ENCODE measurements at regions not wholly inside any gene's neighbourhood (a gene's known extent, or its start where the extent isn't known, plus 50 kb on each side); places are given as distances from the start of the nearest gene placed in this dataset.

DNA sequence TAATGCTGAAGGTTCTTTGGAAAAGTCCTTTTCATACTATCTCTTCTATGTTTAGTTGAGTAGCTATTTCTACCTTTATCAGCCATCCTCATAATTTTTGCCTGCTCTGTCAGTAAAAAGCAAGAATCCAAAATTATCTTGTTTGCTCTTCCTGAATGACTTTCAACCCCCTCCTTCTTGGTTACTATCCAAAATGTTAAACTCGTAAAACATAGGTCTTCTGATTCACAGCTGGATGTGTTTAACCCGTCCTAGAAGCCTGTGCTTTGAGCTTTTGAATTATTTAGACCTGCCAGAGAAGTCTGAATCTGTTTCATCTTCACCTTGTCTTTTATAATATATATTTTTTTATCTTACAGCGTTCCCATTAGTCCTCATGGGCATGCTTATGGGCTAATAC is 136.4 kb upstream of the MDFIC start:
- Histone ChIP-seq H3K4me1 (ENCODE audit: control insufficient read depth, insufficient read depth, low read length) (peaks cover 14% of the 10 kb centered on the region), H3K9ac (ENCODE audit: low read length) (no peak overlapping the region), H3K4me3 (ENCODE audit: low read length) (no peak overlapping the region), H3K36me3 (ENCODE audit: control insufficient read depth, insufficient read depth, low read length, severe bottlenecking) (no peaks in the 10 kb centered on the region), H3K9me3 (ENCODE audit: control insufficient read depth, low read length) (no peaks in the 10 kb centered on the region), H3K27me3 (replicated peaks; ENCODE audit: control insufficient read depth, insufficient read depth, low read length) (no peaks in the 10 kb centered on the region)
- DNase-seq (ENCODE audit: low read depth), result no peak

DNA sequence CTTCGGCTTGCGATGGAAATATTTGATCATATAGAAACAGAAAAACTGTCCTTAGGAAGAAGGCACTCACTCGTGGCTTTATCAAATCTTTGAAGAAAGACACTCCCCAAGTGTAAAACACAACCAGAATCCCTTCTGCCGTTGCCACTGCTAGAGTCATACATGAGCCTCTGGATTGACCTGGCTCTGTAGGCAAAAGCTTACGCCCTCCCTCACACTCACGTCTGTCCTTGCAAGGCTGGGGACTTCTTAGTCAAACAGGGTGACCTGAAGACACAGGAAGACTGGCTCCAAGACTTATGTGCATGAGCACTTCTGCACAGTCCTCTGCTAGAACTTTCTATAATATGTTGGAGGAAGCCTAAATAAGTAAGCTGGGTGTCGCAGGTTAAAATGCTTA is 135.4 kb upstream of the MDFIC start:
- Histone ChIP-seq H3K27me3 (replicated peaks; ENCODE audit: control insufficient read depth, insufficient read depth, low read length) (no peaks in the 10 kb centered on the region), H3K9ac (ENCODE audit: low read length) (no peak overlapping the region), H3K9me3 (ENCODE audit: control insufficient read depth, low read length) (no peaks in the 10 kb centered on the region), H3K4me3 (ENCODE audit: low read length) (no peak overlapping the region), H3K4me1 (ENCODE audit: control insufficient read depth, insufficient read depth, low read length) (peaks cover 19% of the 10 kb centered on the region), H3K36me3 (ENCODE audit: control insufficient read depth, insufficient read depth, low read length, severe bottlenecking) (no peaks in the 10 kb centered on the region)
- DNase-seq (ENCODE audit: low read depth), result no peak

DNA sequence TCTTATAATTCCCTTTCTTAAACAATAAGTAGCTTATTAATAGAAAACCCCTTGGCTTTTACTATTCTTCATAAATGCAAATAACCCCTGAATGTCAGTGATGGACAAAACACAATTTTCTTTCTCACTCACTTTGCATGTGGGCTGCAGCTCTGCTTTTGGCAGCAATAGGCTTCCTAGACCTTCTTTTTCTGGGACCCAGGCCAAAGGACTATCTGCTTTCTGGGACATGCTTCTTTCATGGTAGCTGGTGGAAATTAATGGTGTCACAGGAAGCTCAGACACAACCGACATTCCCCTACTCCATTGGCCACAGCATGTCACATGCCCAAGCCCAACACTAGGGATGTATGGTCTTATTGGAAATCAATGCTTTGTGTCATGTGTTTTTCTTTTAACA is 134.3 kb upstream of the MDFIC start:
- Histone ChIP-seq H3K36me3 (ENCODE audit: control insufficient read depth, insufficient read depth, low read length, severe bottlenecking) (no peaks in the 10 kb centered on the region), H3K27me3 (replicated peaks; ENCODE audit: control insufficient read depth, insufficient read depth, low read length) (no peaks in the 10 kb centered on the region), H3K4me1 (ENCODE audit: control insufficient read depth, insufficient read depth, low read length) (peaks cover 19% of the 10 kb centered on the region), H3K4me3 (ENCODE audit: low read length) (no peak overlapping the region), H3K9ac (ENCODE audit: low read length) (no peak overlapping the region), H3K9me3 (ENCODE audit: control insufficient read depth, low read length) (no peaks in the 10 kb centered on the region)
- no peak for DNase-seq (ENCODE audit: low read depth)

DNA sequence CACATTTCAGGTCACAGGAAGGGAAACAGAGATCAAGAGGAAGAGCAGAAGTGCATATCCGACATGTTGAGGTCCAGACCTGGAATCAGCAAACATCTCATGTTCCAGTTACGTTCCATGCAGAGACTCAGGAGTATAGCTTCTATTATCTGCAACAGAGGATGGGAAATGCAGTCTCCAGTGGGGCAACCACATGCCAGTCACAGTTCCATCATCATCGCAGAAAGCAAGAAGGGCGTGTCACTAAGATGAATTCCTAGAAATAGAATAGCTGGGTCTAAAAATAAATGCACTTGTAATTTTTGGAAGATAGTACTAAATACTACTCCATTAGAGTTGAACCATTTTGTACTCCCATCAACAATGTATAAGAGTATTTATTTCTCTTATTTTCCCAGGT is 133.2 kb upstream of the MDFIC start:
- no peak for DNase-seq (ENCODE audit: low read depth)
- H3K9ac ChIP-seq (ENCODE audit: low read length), result no peak overlapping the region
- H3K36me3 ChIP-seq (ENCODE audit: control insufficient read depth, insufficient read depth, low read length, severe bottlenecking), result no peaks in the 10 kb centered on the region
- peaks cover 19% of the 10 kb centered on the region for H3K4me1 ChIP-seq (ENCODE audit: control insufficient read depth, insufficient read depth, low read length)
- no peak overlapping the region for H3K4me3 ChIP-seq (ENCODE audit: low read length)
- no peaks in the 10 kb centered on the region for H3K27me3 ChIP-seq (replicated peaks; ENCODE audit: control insufficient read depth, insufficient read depth, low read length)
- H3K9me3 ChIP-seq (ENCODE audit: control insufficient read depth, low read length), result no peaks in the 10 kb centered on the region

DNA sequence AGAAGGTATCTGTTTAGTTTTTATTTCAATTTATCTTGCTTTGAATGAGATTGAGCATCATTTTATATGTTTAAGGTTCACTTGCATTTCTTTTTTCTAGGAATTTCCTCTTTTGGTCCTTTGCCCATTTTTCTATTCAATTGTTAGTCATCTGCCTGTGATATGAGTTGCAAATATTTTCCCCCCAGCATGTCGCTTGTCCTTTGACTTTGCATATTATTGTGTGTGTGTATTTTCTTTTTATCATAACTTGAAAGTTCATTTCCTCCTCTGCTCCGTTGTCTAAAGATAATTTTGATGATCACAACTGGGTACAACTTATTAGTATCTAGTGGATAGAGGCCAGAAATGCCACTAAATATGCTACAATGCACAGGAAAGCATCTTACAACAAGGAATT is 132.7 kb upstream of the MDFIC start:
- no peak overlapping the region for H3K9ac ChIP-seq (ENCODE audit: low read length)
- peaks cover 19% of the 10 kb centered on the region for H3K4me1 ChIP-seq (ENCODE audit: control insufficient read depth, insufficient read depth, low read length)
- H3K4me3 ChIP-seq (ENCODE audit: low read length), result no peak overlapping the region
- H3K9me3 ChIP-seq (ENCODE audit: control insufficient read depth, low read length), result no peaks in the 10 kb centered on the region
- peak; percentile 41 for DNase-seq (ENCODE audit: low read depth)
- no peaks in the 10 kb centered on the region for H3K36me3 ChIP-seq (ENCODE audit: control insufficient read depth, insufficient read depth, low read length, severe bottlenecking)
- no peaks in the 10 kb centered on the region for H3K27me3 ChIP-seq (replicated peaks; ENCODE audit: control insufficient read depth, insufficient read depth, low read length)

DNA sequence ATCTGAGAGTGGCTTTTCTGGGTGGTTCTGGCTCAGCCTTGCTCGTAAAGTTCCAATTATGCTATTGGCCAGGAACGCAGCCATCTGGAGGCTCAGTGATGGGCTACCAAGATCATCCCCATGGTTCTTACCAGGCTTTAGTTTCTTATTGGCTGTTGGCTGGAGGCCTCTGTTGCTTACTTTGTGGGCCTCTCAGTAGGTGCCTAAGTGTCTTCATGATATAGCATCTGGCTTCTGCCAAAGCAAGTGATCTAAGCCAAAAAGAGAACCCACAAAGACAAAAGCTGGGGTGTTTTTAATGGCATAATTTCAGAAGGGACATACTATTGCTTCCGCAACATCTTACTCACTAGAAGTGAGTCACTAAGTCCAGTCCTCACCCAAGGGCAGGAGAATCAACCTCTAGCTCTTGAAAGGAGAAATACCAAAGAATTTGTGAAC is 132.0 kb upstream of the MDFIC start:
- H3K27me3 ChIP-seq (replicated peaks; ENCODE audit: control insufficient read depth, insufficient read depth, low read length), result no peaks in the 10 kb centered on the region
- no peaks in the 10 kb centered on the region for H3K36me3 ChIP-seq (ENCODE audit: control insufficient read depth, insufficient read depth, low read length, severe bottlenecking)
- H3K4me3 ChIP-seq (ENCODE audit: low read length), result no peak overlapping the region
- H3K9me3 ChIP-seq (ENCODE audit: control insufficient read depth, low read length), result no peaks in the 10 kb centered on the region
- H3K9ac ChIP-seq (ENCODE audit: low read length), result no peak overlapping the region
- DNase-seq (ENCODE audit: low read depth), result peak; percentile 74
- peaks cover 22% of the 10 kb centered on the region for H3K4me1 ChIP-seq (ENCODE audit: control insufficient read depth, insufficient read depth, low read length)

DNA sequence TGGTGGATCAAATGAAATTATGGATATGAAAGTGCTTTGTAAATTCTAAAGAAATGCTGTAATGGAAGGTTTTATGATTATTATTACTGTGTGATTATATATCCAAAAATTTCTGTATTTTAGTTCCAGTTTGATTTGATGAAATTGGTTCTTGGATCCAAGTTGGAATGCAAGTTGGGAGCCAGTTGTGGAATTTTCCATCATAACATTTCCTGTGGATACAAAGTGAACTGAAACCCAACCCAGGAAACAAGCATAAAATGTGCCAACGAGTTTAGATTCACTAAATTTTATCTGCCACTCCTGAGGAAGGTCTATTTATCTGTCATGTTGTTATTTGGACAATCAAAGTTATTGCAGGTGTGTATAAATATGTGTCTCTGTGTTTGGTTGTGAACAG is 131.4 kb upstream of the MDFIC start:
- Histone ChIP-seq H3K9me3 (ENCODE audit: control insufficient read depth, low read length) (no peaks in the 10 kb centered on the region), H3K36me3 (ENCODE audit: control insufficient read depth, insufficient read depth, low read length, severe bottlenecking) (no peaks in the 10 kb centered on the region), H3K9ac (ENCODE audit: low read length) (no peak overlapping the region), H3K4me3 (ENCODE audit: low read length) (no peak overlapping the region), H3K27me3 (replicated peaks; ENCODE audit: control insufficient read depth, insufficient read depth, low read length) (no peaks in the 10 kb centered on the region), H3K4me1 (ENCODE audit: control insufficient read depth, insufficient read depth, low read length) (peaks cover 27% of the 10 kb centered on the region)
- DNase-seq (ENCODE audit: low read depth), result no peak

DNA sequence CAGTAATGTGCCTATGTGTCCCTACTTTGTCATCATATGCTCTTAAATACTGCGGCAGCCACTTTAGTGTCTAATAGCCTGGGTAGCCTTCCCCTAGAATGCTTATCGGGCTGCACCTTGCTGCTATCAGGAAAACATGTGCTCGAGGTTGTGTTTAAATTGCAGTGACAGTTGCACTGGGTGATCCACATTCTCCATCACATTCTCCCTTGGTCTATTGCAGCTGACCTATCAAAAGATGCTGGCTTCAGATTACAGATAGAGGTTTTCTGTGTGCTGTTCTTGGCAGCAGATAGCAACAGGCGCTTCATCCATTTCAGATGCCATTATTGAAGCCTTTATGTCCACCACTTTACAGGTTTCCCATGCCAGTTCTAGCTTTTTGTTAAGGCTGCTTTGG is 130.1 kb upstream of the MDFIC start:
- no peak overlapping the region for H3K9ac ChIP-seq (ENCODE audit: low read length)
- peaks cover 27% of the 10 kb centered on the region for H3K4me1 ChIP-seq (ENCODE audit: control insufficient read depth, insufficient read depth, low read length)
- no peaks in the 10 kb centered on the region for H3K27me3 ChIP-seq (replicated peaks; ENCODE audit: control insufficient read depth, insufficient read depth, low read length)
- no peak overlapping the region for H3K4me3 ChIP-seq (ENCODE audit: low read length)
- H3K9me3 ChIP-seq (ENCODE audit: control insufficient read depth, low read length), result no peaks in the 10 kb centered on the region
- no peaks in the 10 kb centered on the region for H3K36me3 ChIP-seq (ENCODE audit: control insufficient read depth, insufficient read depth, low read length, severe bottlenecking)
- DNase-seq (ENCODE audit: low read depth), result peak; percentile 3

DNA sequence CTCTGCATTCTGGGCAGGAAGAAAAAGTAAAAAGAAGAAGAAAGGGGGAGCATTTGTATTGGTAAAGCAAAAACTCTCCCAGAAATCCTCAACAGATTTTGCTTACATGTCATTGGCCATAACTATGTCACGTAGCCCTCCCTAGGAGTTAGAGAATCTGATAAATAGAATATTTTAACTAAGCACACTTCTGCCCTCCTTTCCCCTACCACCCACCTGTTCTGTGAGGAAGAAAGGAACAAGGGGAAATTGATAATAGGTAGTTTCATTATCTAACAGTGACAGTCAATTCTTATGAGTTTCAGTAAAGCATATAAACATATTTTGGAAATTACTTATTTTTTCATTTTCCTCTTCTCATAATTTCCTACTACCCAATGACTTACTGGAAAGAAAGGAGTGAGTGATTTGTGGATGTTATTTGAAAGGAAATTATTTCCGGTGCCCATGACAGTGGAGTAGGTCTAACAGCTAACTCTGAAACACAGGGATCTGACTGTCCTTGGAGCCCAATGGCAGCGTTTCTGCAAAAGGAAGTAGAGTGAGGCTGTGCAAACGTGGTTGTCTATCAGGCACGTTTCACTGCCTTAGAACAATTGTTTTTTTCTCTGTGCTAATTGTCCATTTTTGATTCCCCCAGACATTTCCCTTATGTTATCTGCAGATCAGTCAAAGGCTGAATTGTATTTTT is 128.6 kb upstream of the MDFIC start:
- Histone ChIP-seq H3K4me3 (ENCODE audit: low read length) (no peak overlapping the region), H3K9ac (ENCODE audit: low read length) (no peak overlapping the region), H3K27me3 (replicated peaks; ENCODE audit: control insufficient read depth, insufficient read depth, low read length) (no peaks in the 10 kb centered on the region), H3K4me1 (ENCODE audit: control insufficient read depth, insufficient read depth, low read length) (peaks cover 27% of the 10 kb centered on the region), H3K36me3 (ENCODE audit: control insufficient read depth, insufficient read depth, low read length, severe bottlenecking) (no peaks in the 10 kb centered on the region), H3K9me3 (ENCODE audit: control insufficient read depth, low read length) (no peaks in the 10 kb centered on the region)
- no peak for DNase-seq (ENCODE audit: low read depth)

DNA sequence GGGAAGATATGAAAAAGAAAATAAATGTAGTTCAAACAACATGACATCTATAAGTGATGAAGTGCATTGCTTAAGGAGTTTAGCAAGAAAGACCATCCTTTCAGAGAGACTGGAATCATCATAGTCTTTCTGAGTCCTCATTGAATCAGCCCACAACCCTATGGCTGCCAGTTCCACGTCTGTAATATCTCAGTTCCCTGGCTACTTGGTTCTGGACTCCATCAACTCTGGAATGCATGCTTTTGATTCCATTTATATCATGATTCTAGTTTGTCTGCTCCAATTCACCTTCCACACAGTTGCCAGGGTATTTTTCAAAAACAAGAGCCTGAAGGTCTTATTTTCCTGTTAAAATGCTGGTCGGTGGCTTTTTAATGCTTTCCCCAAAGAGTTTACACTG is 126.4 kb upstream of the MDFIC start:
- Histone ChIP-seq H3K9ac (ENCODE audit: low read length) (no peak overlapping the region), H3K4me1 (ENCODE audit: control insufficient read depth, insufficient read depth, low read length) (peaks cover 13% of the 10 kb centered on the region), H3K36me3 (ENCODE audit: control insufficient read depth, insufficient read depth, low read length, severe bottlenecking) (no peaks in the 10 kb centered on the region), H3K27me3 (replicated peaks; ENCODE audit: control insufficient read depth, insufficient read depth, low read length) (no peaks in the 10 kb centered on the region), H3K9me3 (ENCODE audit: control insufficient read depth, low read length) (no peaks in the 10 kb centered on the region), H3K4me3 (ENCODE audit: low read length) (no peak overlapping the region)
- no peak for DNase-seq (ENCODE audit: low read depth)

DNA sequence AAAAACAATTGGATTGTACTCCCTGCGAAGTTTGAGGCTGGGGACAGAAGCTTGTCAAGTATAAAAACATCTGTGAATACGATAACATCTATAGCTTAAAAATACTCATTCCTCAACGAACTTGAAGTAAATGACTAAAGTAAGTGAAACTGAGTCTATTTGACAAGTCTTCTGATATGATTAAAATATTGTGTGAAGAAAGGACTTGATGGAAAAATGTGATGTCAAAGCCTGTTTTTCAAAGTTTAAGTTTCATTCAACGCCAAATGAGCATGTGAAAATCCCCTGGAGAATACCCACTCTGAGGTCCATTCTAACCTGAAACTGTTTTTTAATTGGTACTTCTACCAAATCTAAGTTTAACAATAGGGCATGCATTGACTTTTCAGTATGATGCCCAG is 122.3 kb upstream of the MDFIC start:
- Histone ChIP-seq H3K27me3 (replicated peaks; ENCODE audit: control insufficient read depth, insufficient read depth, low read length) (no peaks in the 10 kb centered on the region), H3K36me3 (ENCODE audit: control insufficient read depth, insufficient read depth, low read length, severe bottlenecking) (no peaks in the 10 kb centered on the region), H3K9ac (ENCODE audit: low read length) (no peak overlapping the region), H3K9me3 (ENCODE audit: control insufficient read depth, low read length) (no peaks in the 10 kb centered on the region), H3K4me3 (ENCODE audit: low read length) (no peak overlapping the region), H3K4me1 (ENCODE audit: control insufficient read depth, insufficient read depth, low read length) (peaks cover 8% of the 10 kb centered on the region)
- no peak for DNase-seq (ENCODE audit: low read depth)

DNA sequence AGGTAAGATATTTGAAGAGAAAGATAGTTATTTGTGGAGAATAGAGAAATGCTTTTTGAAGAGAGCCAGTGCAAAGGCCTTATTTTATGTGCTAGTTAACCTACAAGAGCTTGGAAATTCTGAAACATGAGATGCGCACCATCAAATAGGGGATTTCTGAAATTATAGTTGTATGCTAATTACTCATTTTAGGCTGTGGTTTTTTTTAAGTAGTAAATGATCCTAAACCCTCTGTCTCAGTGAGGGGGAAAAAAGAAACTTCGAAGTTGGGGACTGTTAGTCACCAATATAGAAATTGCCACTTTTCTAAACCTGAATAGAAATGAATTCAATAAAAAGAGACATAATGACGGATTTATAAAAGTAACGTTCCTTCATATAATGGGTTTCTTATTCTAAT is 119.3 kb upstream of the MDFIC start:
- H3K9ac ChIP-seq (ENCODE audit: low read length), result no peak overlapping the region
- DNase-seq (ENCODE audit: low read depth), result no peak

More for the DNA sequence above, 119.3 kb upstream of the MDFIC start:
- Histone ChIP-seq H3K36me3 (ENCODE audit: control insufficient read depth, insufficient read depth, low read length, severe bottlenecking) (no peaks in the 10 kb centered on the region), H3K9me3 (ENCODE audit: control insufficient read depth, low read length) (no peaks in the 10 kb centered on the region), H3K4me1 (ENCODE audit: control insufficient read depth, insufficient read depth, low read length) (no peaks in the 10 kb centered on the region), H3K27me3 (replicated peaks; ENCODE audit: control insufficient read depth, insufficient read depth, low read length) (no peaks in the 10 kb centered on the region), H3K4me3 (ENCODE audit: low read length) (no peak overlapping the region)

Data from adipocyte (in vitro differentiated cells).